Right lung (tissue), 2 donors: ENCODE measurements at regions not wholly inside any gene's neighbourhood (a gene's known extent, or its start where the extent isn't known, plus 50 kb on each side); places are given as distances from the start of the nearest gene placed in this dataset.
"Not testable (repeated sequence)": the region's sequence is repeated elsewhere in the genome, so short reads cannot be mapped to it uniquely, and the experiment has no call there.

Source experiments
- DNase-seq, 2 donors: peaks; one replicate each; pipeline ENCODE4 v3.0.0-alpha.2; 2013

DNA sequence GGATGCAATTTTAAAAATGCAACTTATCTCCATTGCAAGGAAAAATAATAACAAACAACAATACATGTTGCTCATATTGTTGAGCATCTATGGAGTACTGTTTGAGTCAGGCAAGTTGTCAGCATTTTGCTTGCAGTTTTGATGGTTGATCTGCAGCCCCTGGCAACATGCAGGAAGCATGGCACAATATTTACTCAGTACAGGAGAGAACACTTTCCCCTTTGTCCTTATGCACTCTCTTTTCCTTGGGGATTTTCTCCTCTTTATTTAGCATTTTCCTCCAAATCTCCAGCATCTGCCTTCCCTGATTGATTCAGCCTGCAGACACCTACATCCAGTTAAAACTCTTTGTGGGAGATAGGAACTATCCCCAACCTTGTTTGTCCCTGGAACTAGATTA lies 620.5 kb upstream of the LRRN3 start:
- no peak for DNase-seq

DNA sequence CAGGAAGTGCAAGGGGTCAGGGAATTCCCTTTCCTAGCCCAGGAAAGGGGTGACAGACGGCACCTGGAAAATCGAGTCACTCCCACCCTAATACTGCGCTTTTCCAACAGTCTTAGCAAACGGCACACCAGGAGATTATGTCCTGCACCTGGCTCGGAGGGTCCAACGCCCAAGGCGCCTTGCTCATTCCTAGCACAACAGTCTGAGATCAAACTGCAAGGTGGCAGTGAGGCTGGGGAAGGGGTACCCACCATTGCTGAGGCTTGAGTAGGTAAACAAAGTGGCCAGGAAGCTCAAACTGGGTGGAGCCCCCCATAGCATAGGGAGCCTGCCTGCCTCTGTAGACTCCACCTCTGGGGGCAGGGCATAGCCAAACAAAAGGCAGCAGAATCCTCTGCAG lies 618.5 kb upstream of the LRRN3 start:
- not testable (repeated sequence) for DNase-seq

DNA sequence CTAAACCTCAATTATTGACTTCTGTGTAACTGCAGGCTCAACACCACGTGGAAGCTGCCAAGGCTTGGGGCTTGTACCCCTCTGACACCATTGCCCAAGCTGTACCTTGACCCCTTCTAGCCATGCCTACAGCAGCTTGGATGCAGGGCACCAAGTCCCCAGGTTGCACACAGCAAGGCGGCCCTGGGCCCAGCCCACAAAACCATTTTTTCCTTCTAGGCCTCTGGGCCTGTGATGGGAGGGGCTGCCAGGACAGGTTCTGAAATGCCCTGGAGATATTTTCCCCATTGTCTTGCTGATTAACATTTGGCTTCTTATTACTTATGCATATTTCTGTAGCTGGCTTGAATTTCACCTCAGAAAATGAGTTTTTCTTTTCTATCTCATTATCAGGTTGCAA lies 610.0 kb upstream of the LRRN3 start:
- DNase-seq: no peak

DNA sequence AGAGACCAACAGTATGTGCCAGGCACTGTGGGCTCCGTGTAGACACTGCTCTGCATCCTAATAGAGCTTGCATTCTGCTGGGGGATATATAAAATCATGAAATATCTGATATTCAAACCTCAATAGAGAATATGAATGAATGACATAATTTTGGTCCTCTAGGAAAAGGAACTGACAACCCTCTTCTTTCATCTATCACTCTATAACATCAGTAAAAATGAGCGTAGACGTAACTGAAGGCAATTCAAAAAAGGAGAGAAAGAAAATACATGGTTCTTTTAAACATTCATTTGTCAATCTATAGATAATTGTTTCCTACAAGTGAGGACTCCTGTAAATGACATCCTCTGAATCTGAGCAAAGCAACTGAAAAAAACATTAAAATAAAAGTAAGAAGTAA lies 607.4 kb upstream of the LRRN3 start:
- DNase-seq: no peak

DNA sequence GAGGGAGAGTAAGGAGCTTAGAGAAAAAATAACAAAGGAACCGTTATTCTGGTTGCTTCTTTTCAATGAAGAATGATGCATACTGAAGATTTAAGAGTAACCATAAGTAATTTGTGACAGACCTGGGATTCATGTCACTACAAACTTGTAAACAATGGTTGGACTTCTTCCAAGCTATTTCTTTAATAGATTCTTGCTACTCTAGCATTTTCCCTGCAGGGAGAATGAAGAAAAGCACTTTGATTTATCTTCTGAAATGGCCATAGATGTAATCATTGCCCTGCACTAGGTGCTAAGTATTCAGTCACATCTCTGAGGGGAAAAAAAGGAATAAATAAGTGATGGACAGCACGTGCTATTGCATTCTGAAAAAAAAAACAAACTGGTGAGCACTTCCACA lies 606.6 kb upstream of the LRRN3 start:
- DNase-seq: no peak

DNA sequence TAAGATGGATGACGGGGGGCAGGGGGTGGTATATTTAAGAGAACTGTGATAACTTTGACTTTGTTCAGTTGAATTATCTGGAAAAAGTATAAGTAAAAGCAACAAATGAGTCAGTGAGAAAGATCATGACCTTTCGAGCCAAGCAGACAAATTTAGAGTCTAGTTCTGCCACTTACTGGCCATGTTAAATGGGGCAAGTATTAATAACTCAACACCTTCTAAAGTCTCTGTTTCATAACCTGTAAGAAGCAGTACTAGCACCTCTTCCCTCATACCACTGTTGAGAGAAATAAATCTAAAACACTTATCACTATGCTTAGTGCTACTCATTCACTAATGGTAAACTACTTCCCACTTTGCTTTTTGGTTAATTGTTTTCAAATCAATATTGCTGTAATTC lies 604.4 kb upstream of the LRRN3 start:
- no peak for DNase-seq

DNA sequence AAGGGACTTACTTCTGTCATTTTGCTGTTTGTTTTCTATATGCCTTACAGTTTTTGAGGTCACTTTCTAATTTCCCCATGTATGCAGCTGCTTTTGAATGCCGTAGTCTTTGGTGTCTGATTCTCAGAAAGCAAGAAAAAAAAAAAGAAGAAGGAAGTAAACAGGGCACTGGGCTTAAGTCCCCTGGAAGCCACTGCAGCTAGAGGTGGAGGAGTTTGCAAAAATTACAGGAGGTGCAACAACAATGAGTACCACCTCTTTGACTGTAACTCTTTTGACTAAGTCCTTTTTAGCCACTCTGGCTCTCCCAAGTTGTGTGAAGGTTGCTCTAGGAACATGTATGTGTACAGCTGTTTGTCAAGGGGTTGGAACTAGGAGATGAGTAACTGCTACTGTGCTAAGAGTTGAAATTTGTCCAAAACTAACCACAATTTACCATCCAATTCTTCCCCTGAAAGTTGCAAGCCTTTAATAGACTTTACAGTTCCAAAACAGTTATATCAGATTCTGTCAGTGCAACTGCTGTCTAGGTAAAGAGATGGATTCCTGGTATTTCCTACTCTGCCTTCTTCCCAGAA lies 588.0 kb upstream of the LRRN3 start:
- no peak for DNase-seq

DNA sequence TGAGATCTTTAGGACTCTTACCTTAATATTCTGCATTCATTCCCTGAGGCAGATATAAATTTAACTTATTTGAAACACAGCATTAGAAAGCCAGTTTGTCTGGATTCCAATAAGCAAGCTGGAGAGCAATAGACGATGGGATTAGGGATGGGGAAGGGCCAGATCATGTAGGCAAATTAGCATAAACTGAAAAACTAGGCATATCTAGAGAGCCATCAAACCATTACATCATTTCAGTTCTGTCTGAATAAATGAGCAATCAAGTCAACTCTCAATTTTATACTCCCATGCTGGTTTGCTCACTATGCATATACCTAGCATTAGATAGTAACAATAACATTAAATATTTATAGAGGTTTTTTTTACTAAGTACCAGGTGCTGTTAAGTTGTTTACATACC lies 583.6 kb upstream of the LRRN3 start:
- no peak for DNase-seq

DNA sequence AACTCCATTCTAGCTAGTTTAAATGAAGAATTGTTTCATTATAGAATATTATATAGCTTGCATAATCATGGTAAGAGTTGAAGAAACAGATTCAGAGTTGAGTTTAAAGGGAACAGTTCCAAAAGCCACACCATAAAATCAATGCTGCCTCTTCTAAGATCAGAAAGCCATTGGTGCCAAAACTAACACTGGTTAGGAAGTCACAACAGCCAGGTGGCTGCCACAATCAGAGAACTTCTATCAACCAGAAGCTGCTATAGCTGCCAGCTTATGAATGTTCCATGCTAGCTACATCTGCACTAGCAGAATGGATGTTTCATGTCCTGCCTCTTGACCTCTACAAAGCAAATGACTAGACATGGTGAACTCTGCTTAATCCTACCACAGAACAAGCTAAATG lies 583.1 kb upstream of the LRRN3 start:
- no peak for DNase-seq

DNA sequence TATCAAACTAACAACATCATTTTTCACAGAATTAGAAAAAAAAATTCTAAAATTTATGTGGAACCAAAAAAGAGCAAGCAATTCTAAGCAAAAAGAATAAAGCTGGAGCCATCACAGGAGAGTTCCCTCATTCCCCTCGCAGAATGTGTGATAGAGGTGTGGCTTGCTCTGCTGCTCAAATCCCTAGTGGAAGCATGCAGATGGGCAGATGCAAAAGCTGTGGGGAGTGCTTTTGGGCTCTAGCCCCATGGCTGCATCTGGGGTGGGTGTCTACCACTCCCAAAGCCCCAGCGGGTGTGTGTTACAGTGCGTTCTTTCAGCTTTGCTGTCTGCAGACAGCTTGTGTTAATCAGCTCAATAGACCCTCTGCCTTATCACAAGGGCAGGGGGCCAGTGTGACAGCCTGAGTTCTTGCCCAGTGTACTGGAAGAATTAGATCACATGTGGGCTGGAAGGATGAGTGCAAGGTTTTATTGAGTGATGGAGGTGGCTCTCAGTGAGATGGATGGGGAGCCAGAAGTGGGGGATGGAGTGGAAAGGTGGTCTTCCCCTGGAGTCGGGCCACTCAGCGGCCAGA lies 575.9 kb upstream of the LRRN3 start:
- DNase-seq: not testable (repeated sequence)

DNA sequence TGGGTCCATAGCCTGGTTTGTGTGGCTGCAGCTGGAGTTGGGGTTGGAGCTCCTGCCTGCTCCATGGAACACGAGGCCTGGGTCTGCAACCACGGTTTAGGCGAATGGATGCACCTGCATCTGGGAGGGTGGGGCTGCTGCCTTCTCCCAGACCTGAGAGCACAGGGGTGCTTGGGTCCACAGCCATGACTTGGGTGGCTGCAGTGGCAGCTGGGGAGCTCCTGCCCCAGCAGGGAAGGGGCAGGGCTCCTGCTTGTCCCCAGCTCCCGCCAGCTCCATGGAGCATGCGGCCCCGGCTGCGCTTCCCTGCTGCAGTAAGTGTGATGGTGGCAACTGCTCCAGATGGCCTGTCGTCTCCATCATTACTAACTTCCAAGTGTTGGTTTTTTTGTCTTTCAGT lies 571.1 kb upstream of the LRRN3 start:
- no peak for DNase-seq

DNA sequence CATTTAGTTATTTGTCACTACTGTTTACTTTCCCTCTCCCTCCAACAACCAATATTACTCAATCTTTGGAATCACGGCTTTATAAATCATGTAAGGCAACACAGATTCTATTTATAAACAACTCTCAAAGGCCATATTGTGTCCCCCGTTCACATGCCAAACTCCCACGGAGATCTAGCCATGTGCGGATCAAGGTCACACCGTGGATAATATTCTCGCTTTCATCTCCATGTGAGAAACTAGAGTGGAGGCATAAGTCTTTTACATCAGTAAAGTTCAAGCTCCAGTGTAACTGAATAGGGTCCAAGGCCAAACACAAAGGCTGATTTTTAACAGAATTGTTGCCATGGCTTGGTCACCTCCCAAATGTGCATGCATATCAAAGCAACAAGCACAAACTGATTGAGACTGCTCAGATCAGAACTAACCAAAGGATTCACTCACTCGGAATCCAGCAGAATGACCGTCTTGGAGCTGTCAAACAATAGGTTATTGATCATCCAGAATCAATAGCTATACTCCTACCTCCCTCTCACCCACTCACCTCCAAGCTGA lies 569.5 kb upstream of the LRRN3 start:
- DNase-seq: no peak

DNA sequence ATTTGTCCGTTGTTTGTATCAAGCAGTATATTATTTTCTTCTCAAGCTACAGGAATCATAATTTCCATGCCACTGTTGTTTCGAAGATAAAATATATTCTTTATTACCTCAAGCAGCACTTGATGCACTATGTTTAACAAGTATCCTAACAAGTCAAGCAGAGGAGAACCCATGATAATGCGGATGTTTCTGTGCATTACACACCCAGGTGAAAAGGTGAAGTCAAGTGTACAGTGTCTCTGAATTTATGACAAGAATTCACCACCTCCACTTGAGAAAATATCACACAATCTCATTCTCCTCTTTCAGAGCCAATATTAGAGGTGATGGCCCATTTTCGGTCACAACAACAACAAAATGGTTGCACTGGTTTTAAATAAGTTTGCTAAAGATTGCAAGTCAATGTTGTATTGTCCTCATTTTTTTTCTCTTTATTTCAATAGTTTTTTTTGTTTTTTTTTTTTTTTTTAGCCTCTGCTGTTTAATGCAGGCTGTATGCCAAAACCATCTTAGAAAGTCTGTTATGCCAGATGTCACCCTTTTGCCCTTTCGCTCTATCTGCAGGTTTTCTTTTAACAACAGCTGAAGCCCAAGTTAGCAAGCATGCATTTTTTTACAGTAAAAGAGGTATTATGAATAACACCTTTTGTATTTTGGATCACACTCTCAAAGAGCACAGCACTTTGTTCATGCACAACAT lies 568.7 kb upstream of the LRRN3 start:
- no peak for DNase-seq

DNA sequence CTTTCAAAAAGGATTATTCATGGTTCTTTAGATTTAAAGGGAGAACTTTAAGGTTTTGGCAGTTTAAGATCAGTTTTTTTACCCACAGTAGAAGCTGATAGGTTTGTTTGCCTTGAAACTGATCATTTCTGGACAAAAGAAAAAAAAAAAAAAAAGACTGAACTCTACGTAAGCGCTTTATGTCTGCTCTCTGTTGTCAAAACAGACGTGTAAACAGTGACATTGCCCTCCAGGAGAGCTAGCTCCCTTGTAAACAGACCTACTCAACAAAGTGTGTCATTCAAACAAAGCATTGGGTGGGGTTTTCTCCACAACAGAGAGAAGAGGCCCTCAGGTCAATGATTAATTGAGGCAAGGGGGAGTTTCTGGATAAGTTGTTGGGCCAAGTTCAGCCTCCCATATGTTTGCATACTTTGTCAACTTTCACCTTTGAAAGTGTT lies 568.1 kb upstream of the LRRN3 start:
- DNase-seq: peak in 1 of 2 donors; percentile 7

DNA sequence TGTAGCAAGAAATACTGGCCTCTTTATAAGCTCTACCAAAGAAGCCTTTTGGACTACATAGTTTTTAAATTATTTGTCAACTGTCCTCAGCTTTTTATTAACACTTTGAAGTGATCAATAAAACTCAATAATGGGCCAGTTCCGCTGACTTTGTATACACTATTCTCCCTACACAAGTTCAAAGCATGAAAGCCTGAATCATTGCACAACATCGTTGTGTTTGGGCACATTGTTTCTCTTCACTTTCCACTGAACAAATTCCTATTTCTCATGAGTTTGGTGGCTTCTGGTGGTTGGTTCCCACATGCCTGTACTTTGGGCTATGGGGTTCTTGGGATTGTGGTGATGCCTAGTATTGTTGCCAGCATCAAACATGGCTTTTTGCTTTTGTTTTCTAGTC lies 561.8 kb upstream of the LRRN3 start:
- DNase-seq: no peak

DNA sequence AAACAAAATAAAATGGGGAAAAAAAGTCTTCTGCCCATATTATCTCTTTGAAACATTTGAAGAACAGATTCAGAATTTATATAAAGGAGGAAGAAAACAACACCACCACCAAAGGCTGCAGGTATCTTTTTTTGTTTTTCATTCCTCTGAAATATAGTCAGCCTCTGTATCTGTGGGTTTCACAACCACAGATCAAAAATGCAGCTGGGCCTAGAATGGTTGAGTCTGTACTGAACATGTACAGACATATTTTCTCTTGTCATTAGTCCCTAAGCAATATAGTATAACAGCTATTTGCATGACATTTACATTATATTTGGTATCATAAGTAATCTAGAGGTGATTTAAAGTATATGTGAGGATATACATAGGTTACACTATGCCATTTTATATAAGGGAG lies 559.7 kb upstream of the LRRN3 start:
- no peak for DNase-seq

DNA sequence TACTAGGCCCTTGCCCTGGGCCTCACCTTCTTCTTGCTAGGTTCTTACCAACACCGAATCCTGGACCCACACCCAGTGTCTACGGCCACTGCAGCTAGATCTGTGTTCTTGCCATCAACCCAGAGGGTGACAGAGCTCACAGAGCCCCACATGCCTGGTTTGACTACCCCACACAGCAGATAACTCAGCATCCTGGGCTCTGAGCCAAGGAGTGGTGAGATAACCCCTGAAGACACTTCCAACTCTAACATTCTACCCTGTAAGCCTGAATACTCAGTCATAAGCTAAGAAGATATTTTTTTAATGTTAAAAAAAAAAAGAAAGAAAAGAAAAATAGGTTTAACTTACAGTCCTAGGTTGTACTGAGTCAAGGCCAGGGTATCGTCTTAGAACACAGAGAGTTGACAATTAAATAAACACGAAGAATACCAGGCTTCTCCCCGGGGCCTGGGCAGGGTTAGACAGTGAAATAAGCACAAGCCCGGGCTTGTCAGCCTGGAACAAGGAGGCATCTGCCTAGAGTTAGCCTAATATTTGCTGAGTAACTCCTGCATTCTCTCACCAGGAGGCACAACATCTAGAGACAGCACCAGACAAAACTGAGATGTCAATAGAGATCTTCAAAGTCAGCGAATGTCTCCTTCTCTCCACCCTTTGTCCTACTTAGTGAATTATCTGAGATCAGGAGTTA lies 556.5 kb upstream of the LRRN3 start:
- no peak for DNase-seq

DNA sequence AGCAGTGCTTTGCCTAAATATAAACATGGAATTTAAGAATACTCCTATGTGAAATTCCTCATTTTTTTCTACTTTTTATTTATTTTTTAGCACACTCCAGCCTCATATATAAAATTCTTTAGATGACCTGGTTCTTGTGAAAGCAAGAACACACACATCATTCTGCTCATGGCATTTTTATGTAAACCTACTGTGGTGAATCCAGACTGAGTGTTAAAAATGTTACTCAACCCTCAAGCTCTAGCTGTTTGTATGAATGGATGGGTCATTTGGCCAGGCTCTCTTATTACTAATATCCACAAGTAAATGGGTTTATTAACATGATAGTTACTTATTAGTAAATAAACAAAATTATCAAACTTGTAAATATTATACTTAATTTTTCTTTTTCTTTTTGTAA lies 551.7 kb upstream of the LRRN3 start:
- DNase-seq: no peak

DNA sequence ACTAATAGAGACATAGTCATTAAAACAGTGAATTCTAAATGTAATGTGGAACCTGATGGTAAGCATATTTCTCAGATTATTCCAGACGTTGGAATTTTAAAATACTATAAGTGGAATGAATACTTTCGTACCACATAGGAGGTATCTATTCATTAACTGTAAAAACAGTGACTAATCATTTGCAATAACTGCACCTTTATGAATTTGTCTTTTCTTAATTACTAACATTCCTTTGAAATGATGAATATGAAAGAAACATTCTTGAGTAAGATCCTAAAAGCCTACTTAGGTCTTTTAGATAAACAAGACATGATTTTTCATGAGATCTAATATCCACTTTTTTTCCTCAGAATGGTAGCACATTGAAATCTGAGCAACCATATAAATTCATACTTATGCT lies 549.0 kb upstream of the LRRN3 start:
- no peak for DNase-seq

DNA sequence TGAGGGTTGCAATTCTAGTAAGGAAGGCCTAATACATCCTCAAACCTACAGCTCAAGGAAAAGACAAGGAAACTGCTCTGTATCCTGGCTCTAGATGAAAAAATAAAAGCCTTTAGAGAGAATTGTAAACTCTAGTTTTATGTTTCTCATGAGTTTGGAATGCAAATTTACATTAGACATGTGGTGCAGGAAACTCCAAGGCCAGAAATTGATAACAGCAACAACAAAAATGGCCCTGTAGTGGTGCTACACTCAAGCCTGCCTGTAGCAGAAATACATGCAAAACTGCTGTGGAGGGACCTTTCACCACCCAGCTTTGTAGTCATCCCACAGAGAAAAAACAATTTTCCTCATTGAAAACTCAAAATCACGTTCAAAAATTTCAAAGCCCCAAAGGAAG lies 546.7 kb upstream of the LRRN3 start:
- no peak for DNase-seq

DNA sequence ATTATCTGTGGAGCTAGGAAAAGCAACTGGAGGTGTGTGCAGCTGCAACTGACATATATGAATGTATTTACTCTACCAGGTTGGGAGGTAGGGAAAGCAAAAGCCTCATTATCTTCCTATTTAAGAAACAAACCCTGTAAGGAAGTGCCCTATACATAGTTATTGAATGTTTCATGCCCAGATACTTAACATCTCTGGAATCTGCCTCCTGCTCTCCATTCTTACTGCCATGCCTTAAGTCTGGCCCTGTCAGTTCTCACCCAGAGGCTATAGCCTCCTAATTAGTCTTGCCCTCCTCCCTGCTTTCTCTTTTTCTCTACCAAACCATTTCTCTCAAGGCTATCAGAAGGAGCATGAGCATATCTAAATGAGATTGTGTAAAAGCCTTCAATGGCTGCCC lies 542.6 kb upstream of the LRRN3 start:
- DNase-seq: no peak

DNA sequence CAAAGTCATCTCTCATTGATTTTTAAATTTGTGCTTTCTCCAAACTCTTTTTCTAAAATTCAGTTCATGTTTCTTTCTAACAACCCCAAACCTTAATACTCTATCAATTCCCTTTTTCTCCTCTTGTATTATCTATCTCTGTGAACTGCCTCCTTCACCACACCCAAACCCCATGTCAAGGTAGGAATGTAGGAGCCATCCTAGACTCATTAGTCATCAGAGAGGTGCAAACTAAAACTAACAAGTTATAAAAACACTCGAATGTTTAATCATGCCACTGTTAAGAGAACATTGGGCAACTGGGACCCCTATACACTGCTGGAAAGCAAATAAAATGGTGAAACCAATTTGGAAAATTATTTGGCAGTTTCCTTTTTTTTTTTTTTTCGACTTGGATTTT lies 533.8 kb upstream of the LRRN3 start:
- no peak for DNase-seq

DNA sequence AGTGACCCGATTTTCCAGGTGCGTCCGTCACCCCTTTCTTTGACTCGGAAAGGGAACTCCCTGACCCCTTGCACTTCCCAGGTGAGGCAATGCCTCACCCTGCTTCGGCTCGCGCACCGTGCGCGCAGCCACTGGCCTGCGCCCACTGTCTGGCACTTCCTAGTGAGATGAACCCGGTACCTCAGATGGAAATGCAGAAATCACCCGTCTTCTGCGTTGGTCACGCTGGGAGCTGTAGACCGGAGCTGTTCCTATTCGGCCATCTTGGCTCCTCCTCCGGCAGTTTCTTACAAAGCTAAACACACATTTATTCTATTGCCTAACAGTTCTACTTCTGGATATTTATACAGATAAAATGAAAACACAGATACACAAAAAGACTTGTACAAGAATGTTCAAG lies 527.6 kb upstream of the LRRN3 start:
- DNase-seq: not testable (repeated sequence)
